Muscle layer of colon (tissue), 2 donors: ENCODE measurements at regions not wholly inside any gene's neighbourhood (a gene's known extent, or its start where the extent isn't known, plus 50 kb on each side); places are given as distances from the start of the nearest gene placed in this dataset.
"Not testable (repeated sequence)": the region's sequence is repeated elsewhere in the genome, so short reads cannot be mapped to it uniquely, and the experiment has no call there.

Source experiments
- H3K27ac ChIP-seq: one replicate; pipeline ENCODE4 v1.7.0; 2013; ENCODE audit warnings: low read depth, mild to moderate bottlenecking, low read length, moderate library complexity
- H3K27me3 ChIP-seq, 2 donors: one replicate each; pipeline ENCODE4 v1.7.0; 2013; ENCODE audit warnings: low read length in 2 of 2, mild to moderate bottlenecking in 2 of 2; ENCODE audit not compliant: insufficient read depth in 2 of 2, control insufficient read depth in 1 of 2
- H3K36me3 ChIP-seq: one replicate; pipeline ENCODE4 v1.7.0; 2013; ENCODE audit warnings: mild to moderate bottlenecking, low read length; ENCODE audit not compliant: insufficient read depth
- H3K4me1 ChIP-seq: one replicate; pipeline ENCODE4 v1.7.0; 2013; ENCODE audit warnings: mild to moderate bottlenecking, low read length; ENCODE audit not compliant: insufficient read depth
- H3K4me3 ChIP-seq, 2 donors: one replicate each; pipeline ENCODE4 v1.7.0; 2013; ENCODE audit warnings: low read length in 2 of 2, low read depth in 1 of 2, mild to moderate bottlenecking in 1 of 2, moderate library complexity in 1 of 2
- H3K9ac ChIP-seq: one replicate; pipeline ENCODE4 v1.7.0; 2013; ENCODE audit warnings: low read length
- H3K9me3 ChIP-seq: one replicate; pipeline ENCODE4 v1.7.0; 2013; ENCODE audit warnings: mild to moderate bottlenecking, low read length
- donor health status: abdominal sarcoma.
- donor health status: Adenocarcinoma of cecum.

GRCh38 chr4:128688033-128688721, 121.3 kb upstream of the JADE1 start:
- Histone ChIP-seq H3K27me3 (no peaks in the 10 kb centered on the region), H3K9me3 (no peaks in the 10 kb centered on the region), H3K9ac (no peak overlapping the region), H3K36me3 (no peaks in the 10 kb centered on the region), H3K27ac (no peak overlapping the region), H3K4me3 (no peak overlapping the region), H3K4me1 (peaks cover 8% of the 10 kb centered on the region)

- no peak overlapping the region for H3K27ac ChIP-seq
- no peak overlapping the region for H3K4me3 ChIP-seq
- no peaks in the 10 kb centered on the region for H3K9me3 ChIP-seq
- H3K4me1 ChIP-seq, result peaks cover 13% of the 10 kb centered on the region
- no peaks in the 10 kb centered on the region for H3K36me3 ChIP-seq
- H3K9ac ChIP-seq, result no peak overlapping the region
- no peaks in the 10 kb centered on the region for H3K27me3 ChIP-seq
These were observed 122.7 kb upstream of the JADE1 start for GRCh38 chr4:128686810-128687209.

GRCh38 chr4:128686032-128686465, 123.5 kb upstream of the JADE1 start:
- H3K36me3 ChIP-seq, result no peaks in the 10 kb centered on the region
- H3K9me3 ChIP-seq, result no peaks in the 10 kb centered on the region
- peaks cover 13% of the 10 kb centered on the region for H3K4me1 ChIP-seq
- H3K27ac ChIP-seq, result no peak overlapping the region
- no peaks in the 10 kb centered on the region for H3K27me3 ChIP-seq
- no peak overlapping the region for H3K4me3 ChIP-seq
- no peak overlapping the region for H3K9ac ChIP-seq

- Histone ChIP-seq H3K36me3 (no peaks in the 10 kb centered on the region), H3K9me3 (no peaks in the 10 kb centered on the region), H3K4me3 (no peak overlapping the region), H3K9ac (no peak overlapping the region), H3K4me1 (peaks cover 11% of the 10 kb centered on the region), H3K27ac (no peak overlapping the region), H3K27me3 (no peaks in the 10 kb centered on the region)
These were observed 125.5 kb upstream of the JADE1 start for GRCh38 chr4:128684016-128684415.

DNA sequence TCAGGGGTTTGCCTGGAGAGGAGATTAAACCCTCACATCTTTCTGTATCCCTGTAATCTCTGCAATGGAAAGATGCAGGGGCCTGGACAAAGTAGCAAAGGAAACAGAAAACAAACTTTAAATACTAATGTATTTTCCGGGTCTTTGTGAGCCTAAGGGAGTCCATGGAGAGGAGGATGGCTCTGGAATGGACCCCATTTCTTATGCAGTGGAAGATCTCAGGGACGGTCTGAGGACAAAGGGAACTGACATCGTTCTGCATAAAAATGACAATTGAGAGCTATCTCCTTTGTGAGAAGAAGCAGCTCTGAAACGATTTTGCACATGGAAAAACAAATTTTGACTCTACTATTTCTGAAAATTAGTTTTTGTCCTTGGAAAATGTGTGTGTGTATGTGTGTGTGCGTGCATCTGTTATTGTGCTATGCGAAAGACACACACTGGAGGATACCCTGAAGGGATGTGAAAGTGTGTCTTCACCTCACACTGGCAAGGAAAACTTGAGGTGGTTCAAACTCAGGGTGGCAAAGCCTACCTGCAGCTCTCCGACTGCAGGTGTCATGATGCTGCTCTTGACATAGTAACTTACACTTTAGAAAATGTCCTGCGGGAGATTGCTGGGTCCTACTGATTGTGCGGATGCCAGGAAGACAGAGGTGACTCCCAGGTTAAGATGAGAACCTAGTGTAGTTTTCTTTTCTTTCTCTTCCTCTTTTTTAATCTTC, 126.4 kb upstream of the JADE1 start:
- H3K9ac ChIP-seq, result no peak overlapping the region
- no peaks in the 10 kb centered on the region for H3K9me3 ChIP-seq
- H3K4me1 ChIP-seq, result peaks cover 5% of the 10 kb centered on the region
- H3K27me3 ChIP-seq, result no peaks in the 10 kb centered on the region
- H3K36me3 ChIP-seq, result no peaks in the 10 kb centered on the region
- no peak overlapping the region for H3K4me3 ChIP-seq
- H3K27ac ChIP-seq, result no peak overlapping the region

- H3K27ac ChIP-seq, result no peak overlapping the region
- no peak overlapping the region for H3K9ac ChIP-seq
- H3K4me1 ChIP-seq, result no peaks in the 10 kb centered on the region
- H3K27me3 ChIP-seq, result no peaks in the 10 kb centered on the region
- no peaks in the 10 kb centered on the region for H3K36me3 ChIP-seq
- no peak overlapping the region for H3K4me3 ChIP-seq
- no peaks in the 10 kb centered on the region for H3K9me3 ChIP-seq
These were observed 133.4 kb upstream of the JADE1 start for GRCh38 chr4:128676095-128676494.

DNA sequence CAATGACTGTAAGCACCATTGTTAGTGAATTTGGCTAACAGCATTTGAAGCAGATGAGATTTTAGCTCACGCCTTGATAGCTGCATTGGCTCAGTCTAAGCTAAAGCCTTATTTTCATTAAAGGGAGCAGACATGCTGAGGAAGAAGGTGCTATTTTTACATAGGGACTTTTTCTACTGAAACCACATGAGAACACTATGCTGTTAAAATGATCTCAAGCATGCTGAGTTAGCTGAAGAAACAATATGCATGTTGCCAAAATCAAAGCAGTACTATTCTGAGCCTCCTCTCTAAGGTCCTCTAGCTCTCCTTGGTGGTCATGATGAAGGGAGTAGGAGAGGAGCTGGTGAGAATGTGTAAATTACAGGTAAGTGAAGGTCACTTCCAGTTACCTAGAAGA, 134.4 kb upstream of the JADE1 start:
- Histone ChIP-seq H3K9me3 (no peaks in the 10 kb centered on the region), H3K9ac (no peak overlapping the region), H3K27ac (no peak overlapping the region), H3K4me3 (no peak overlapping the region), H3K27me3 (no peaks in the 10 kb centered on the region), H3K36me3 (no peaks in the 10 kb centered on the region), H3K4me1 (no peaks in the 10 kb centered on the region)

DNA sequence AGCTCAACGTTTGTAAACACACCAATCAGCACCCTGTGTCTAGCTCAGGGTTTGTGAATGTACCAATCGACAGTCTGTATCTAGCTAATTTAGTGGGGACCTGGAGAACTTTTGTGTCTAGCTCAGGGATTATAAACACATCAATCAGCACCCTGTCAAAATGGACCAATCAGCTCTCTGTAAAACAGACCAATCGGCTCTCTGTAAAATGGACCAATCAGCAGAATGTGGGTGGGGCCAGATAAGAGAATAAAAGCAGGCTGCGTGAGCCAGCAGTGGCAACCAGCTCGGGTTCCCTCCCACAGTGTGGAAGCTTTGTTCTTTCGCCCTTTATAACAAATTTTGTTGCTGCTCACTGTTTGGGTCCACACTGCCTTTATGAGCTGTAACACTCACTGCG, 136.3 kb upstream of the JADE1 start:
- not testable (repeated sequence) for H3K36me3 ChIP-seq, H3K27me3 ChIP-seq, H3K27ac ChIP-seq, H3K9ac ChIP-seq, H3K9me3 ChIP-seq, H3K4me3 ChIP-seq, H3K4me1 ChIP-seq

DNA sequence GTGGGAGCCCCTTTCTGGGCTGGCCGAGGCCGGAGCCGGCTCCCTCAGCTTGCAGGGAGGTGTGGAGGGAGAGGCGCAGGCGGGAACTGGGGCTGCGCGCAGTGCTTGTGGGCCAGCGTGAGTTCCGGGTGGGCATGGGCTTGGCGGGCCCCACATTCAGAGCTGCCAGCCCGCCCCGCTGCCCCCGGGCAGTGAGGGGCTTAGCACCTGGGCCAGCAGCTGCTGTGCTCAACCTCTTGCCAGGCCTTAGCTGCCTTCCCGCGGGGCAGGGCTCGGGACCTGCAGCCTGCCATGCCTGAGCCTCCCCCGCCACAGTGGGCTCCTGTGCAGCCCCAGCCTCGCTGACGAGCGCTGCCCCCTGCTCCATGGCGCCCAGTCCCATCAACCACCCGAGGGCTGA, 136.9 kb upstream of the JADE1 start:
- H3K27ac ChIP-seq, H3K9me3 ChIP-seq: not testable (repeated sequence)

DNA sequence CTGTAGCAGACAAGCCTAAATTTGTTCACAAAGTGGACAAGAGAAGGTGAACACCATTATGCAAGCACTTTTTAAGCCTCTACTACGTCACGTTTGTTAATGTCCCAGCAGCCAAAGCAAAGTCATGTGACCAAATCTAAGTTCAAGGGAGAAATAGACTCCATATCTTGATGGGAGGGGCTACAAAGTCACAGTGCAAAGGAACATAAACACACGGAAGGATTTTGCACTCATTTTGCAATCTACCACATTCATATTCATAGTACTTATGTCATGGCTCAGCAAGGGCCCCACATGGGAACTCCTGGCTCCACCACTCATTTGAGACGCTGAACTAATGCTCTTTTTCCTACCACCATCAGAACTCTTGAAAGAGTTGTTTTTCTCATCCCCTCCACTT, 139.0 kb upstream of the JADE1 start:
- Histone ChIP-seq H3K9me3 (no peaks in the 10 kb centered on the region), H3K27me3 (no peaks in the 10 kb centered on the region), H3K4me3 (no peak overlapping the region), H3K9ac (no peak overlapping the region), H3K27ac (no peak overlapping the region), H3K4me1 (no peaks in the 10 kb centered on the region), H3K36me3 (no peaks in the 10 kb centered on the region)

More for the DNA sequence above, 136.9 kb upstream of the JADE1 start:
- not testable (repeated sequence) for H3K4me3 ChIP-seq, H3K27me3 ChIP-seq, H3K36me3 ChIP-seq, H3K9ac ChIP-seq, H3K4me1 ChIP-seq

DNA sequence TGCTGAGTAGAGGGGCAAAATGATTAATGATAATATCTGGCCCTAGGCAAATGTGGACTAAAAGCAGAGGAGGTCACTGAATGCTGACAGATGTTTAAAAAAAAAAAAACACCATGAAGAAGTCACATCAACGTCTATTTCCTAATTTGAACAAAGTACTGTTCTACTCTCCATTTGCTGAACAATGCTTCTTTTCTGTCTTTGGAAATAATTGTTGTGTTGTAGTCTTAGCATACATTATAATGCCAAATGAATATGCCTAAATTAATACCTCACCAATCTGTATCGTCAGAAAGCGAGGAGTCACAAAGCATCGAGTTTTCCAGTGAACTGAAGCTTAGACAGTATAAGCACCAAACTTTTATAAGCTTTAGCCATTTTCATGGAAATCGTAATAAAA, 140.9 kb upstream of the JADE1 start:
- H3K27ac ChIP-seq, result no peak overlapping the region
- no peak overlapping the region for H3K9ac ChIP-seq
- H3K4me3 ChIP-seq, result no peak overlapping the region
- H3K4me1 ChIP-seq, result peaks cover under 1% of the 10 kb centered on the region
- H3K9me3 ChIP-seq, result no peaks in the 10 kb centered on the region
- H3K27me3 ChIP-seq, result no peaks in the 10 kb centered on the region
- no peaks in the 10 kb centered on the region for H3K36me3 ChIP-seq

DNA sequence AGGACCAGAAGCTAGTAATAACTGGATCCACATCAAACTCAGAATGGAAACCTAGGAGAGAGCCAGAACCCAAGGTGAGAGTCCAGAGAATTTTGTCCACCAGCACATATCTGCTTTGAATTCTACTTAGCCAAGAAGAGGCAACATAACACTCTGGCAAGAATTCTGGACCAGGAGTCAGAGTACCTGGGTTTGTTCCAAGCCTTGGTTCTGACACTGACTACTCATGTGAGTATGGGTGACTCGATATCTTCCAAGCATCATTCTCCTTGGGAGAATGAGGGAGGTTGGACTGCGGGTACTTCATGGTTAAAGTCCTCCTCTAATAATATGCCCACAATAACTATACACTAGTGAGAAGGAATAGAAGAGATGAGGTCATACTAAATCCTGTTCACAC, 144.0 kb upstream of the JADE1 start:
- Histone ChIP-seq H3K4me1 (peaks cover 16% of the 10 kb centered on the region), H3K4me3 (no peak overlapping the region), H3K9me3 (no peaks in the 10 kb centered on the region), H3K27me3 (no peaks in the 10 kb centered on the region), H3K36me3 (no peaks in the 10 kb centered on the region), H3K9ac (no peak overlapping the region), H3K27ac (no peak overlapping the region)
